ENCODE measurements at regions not wholly inside any gene's neighbourhood (a gene's known extent, or its start where the extent isn't known, plus 50 kb on each side); places are given as distances from the start of the nearest gene placed in this dataset.

DNA sequence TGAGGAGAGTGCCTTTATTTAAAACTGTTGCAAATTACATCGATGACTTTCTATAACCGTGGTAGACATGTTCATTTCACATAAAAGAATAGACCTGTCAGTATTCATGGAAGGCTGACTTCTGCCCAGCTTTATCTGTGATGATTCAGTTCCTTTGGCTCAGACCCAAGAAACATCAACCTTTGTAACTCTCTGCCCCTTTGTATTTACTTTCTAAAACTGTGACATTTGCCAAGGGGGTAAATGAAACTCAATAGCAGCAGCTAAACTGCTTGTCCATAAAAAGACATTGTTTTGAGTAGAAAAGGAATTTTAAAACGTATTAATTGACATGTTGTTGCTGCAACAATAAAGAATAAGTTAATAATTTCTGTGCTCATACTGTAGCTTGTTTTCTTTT, 137.8 kb upstream of the ANKH start:
- TF ChIP-seq SMC3 (IDR thresholded peaks at IDR 0.05; ENCODE audit: low read depth, low read length), result no peak
- TF ChIP-seq, protein P1, sequence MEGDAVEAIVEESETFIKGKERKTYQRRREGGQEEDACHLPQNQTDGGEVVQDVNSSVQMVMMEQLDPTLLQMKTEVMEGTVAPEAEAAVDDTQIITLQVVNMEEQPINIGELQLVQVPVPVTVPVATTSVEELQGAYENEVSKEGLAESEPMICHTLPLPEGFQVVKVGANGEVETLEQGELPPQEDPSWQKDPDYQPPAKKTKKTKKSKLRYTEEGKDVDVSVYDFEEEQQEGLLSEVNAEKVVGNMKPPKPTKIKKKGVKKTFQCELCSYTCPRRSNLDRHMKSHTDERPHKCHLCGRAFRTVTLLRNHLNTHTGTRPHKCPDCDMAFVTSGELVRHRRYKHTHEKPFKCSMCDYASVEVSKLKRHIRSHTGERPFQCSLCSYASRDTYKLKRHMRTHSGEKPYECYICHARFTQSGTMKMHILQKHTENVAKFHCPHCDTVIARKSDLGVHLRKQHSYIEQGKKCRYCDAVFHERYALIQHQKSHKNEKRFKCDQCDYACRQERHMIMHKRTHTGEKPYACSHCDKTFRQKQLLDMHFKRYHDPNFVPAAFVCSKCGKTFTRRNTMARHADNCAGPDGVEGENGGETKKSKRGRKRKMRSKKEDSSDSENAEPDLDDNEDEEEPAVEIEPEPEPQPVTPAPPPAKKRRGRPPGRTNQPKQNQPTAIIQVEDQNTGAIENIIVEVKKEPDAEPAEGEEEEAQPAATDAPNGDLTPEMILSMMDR (conservative IDR thresholded peaks at IDR 0.05; ENCODE audit: low read depth, low read length), result no peak
- TF ChIP-seq, protein P2, sequence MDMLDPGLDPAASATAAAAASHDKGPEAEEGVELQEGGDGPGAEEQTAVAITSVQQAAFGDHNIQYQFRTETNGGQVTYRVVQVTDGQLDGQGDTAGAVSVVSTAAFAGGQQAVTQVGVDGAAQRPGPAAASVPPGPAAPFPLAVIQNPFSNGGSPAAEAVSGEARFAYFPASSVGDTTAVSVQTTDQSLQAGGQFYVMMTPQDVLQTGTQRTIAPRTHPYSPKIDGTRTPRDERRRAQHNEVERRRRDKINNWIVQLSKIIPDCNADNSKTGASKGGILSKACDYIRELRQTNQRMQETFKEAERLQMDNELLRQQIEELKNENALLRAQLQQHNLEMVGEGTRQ (IDR thresholded peaks at IDR 0.05; ENCODE audit: low read depth, low read length), result no peak
- TF ChIP-seq POLR2A (IDR thresholded peaks at IDR 0.05; ENCODE audit: low read depth, low read length), result no peak
- TF ChIP-seq RAD21 (IDR thresholded peaks at IDR 0.05; ENCODE audit: low read length), result no peak

Measured in IMR-90 (cell line).